ENCODE measurements at regions not wholly inside any gene's neighbourhood (a gene's known extent, or its start where the extent isn't known, plus 50 kb on each side); places are given as distances from the start of the nearest gene placed in this dataset.

- DNase-seq (ENCODE audit: low read depth in 1 of 2, low spot score in 1 of 2), result no peak
- TF ChIP-seq SPI1 (IDR thresholded peaks at IDR 0.05; ENCODE audit: borderline replicate concordance, low read depth), result no peak
- TF ChIP-seq CTCF (IDR thresholded peaks at IDR 0.05; ENCODE audit: insufficient read depth, low read length), result no peak
- no peak for TF ChIP-seq GABPA (IDR thresholded peaks at IDR 0.05; ENCODE audit: low read depth)
- no peak for TF ChIP-seq REST (IDR thresholded peaks at IDR 0.05; ENCODE audit: insufficient replicate concordance, low read depth)
- TF ChIP-seq POLR2AphosphoS5 (IDR thresholded peaks at IDR 0.05; ENCODE audit: low read depth), result no peak
- Histone ChIP-seq H3K27ac (replicated peaks) (no peak overlapping the region), H3K27me3 (ENCODE audit: insufficient read depth, poor library complexity, severe bottlenecking) (no peaks in the 10 kb centered on the region), H3K4me3 (replicated peaks; ENCODE audit: insufficient read depth, low read length) (no peak overlapping the region)
These were observed 115.7 kb upstream of the FAT1 start for GRCh38 chr4:186839122-186840037.

DNA sequence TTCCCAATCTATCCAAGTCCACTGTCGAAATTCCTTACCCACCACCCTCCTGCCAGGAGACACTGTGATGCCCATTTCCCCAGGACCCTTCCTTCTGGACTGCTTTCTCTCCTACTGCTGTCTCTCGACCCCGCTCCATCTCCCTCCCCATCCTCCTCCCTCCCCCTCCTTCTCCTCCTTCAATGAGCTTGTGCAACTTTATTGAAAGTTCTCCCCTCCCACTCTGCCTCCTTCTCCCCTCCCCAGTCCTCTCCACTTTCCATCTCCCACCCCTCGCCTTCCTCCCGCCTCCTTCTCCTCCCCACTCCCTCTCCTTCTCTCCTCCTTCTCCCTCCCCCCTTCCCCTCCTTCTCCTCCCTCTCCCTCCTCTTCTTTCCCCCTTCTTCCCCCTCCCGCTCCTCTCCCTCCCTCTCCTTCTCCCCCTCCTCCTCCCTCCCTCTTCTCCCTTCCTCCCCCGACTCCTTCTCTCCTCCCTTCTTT is 116.6 kb upstream of the FAT1 start:
- no peaks in the 10 kb centered on the region for H3K27me3 ChIP-seq (ENCODE audit: insufficient read depth, poor library complexity, severe bottlenecking)
- no peak overlapping the region for H3K27ac ChIP-seq (replicated peaks)
- H3K4me3 ChIP-seq (replicated peaks; ENCODE audit: insufficient read depth, low read length), result no peak overlapping the region
- no peak for TF ChIP-seq REST (IDR thresholded peaks at IDR 0.05; ENCODE audit: insufficient replicate concordance, low read depth)
- TF ChIP-seq SPI1 (IDR thresholded peaks at IDR 0.05; ENCODE audit: borderline replicate concordance, low read depth), result no peak
- TF ChIP-seq GABPA (IDR thresholded peaks at IDR 0.05; ENCODE audit: low read depth), result no peak
- TF ChIP-seq POLR2AphosphoS5 (IDR thresholded peaks at IDR 0.05; ENCODE audit: low read depth), result no peak
- no peak for DNase-seq (ENCODE audit: low read depth in 1 of 2, low spot score in 1 of 2)

DNA sequence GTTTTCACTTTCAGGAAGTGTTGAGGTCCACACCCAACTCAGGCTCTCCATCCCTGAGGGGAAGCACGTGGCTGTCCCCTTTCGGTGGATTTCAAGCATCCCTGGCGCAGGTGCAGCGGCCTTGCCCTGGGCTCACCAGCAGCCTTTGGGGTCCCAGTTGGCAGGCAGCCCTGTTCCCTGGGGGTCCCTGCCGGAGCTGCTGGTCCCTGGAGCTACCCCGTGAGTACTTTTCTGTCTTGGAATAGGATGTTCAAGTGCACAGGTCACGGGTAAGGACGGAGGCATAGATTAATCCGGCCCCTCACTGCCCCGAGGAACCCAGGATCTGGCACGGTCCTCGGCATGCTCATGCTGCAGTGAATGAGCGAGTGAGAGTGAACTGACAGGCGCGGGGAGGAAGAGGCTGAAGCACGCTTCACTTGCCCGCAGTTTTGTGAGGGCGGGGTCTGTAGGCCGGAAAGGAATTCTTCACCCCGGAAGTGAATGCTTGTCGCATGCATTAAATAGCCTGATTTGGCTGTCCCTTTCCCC is 117.2 kb upstream of the FAT1 start:
- no peak for DNase-seq (ENCODE audit: low read depth in 1 of 2, low spot score in 1 of 2)
- no peak for TF ChIP-seq POLR2AphosphoS5 (IDR thresholded peaks at IDR 0.05; ENCODE audit: low read depth)
- no peak for TF ChIP-seq CTCF (IDR thresholded peaks at IDR 0.05; ENCODE audit: insufficient read depth, low read length)
- no peak for TF ChIP-seq GABPA (IDR thresholded peaks at IDR 0.05; ENCODE audit: low read depth)
- TF ChIP-seq REST (IDR thresholded peaks at IDR 0.05; ENCODE audit: insufficient replicate concordance, low read depth), result no peak
- no peak for TF ChIP-seq SPI1 (IDR thresholded peaks at IDR 0.05; ENCODE audit: borderline replicate concordance, low read depth)
- H3K4me3 ChIP-seq (replicated peaks; ENCODE audit: insufficient read depth, low read length), result no peak overlapping the region
- no peak overlapping the region for H3K27ac ChIP-seq (replicated peaks)
- no peaks in the 10 kb centered on the region for H3K27me3 ChIP-seq (ENCODE audit: insufficient read depth, poor library complexity, severe bottlenecking)
